GM21576 (cell line): ENCODE measurements at regions not wholly inside any gene's neighbourhood (a gene's known extent, or its start where the extent isn't known, plus 50 kb on each side); places are given as distances from the start of the nearest gene placed in this dataset.

ENCODE experiments used
- ATAC-seq: cut with Tn5 transposase; IDR thresholded peaks from one replicate; pipeline ENCODE4 v1.9.1; 2021; ENCODE audit warnings: mild to moderate bottlenecking, moderate library complexity; ENCODE audit not compliant: unreplicated experiment

GRCh38 chr4:36785973-36786372, 458.6 kb upstream of the NWD2 start:
- no peak for ATAC-seq

GRCh38 chr4:36786519-36786918, 458.0 kb upstream of the NWD2 start:
- ATAC-seq: no peak

- no peak for ATAC-seq
These were observed 449.8 kb upstream of the NWD2 start for GRCh38 chr4:36794716-36795115.

GRCh38 chr4:36812149-36812548, 432.4 kb upstream of the NWD2 start:
- ATAC-seq: no peak

- ATAC-seq: no peak
These were observed 429.0 kb upstream of the NWD2 start for GRCh38 chr4:36815536-36815935.

GRCh38 chr4:36823199-36823967, 421.2 kb upstream of the NWD2 start:
- no peak for ATAC-seq

- no peak for ATAC-seq
These were observed 419.9 kb upstream of the NWD2 start for GRCh38 chr4:36824682-36825081.

- no peak for ATAC-seq
These were observed 409.3 kb upstream of the NWD2 start for GRCh38 chr4:36835246-36835645.

- ATAC-seq: peak; percentile 80
These were observed 402.8 kb upstream of the NWD2 start for GRCh38 chr4:36841583-36842326.

GRCh38 chr4:36844448-36844847, 400.1 kb upstream of the NWD2 start:
- ATAC-seq: no peak

- ATAC-seq: no peak
These were observed 391.7 kb upstream of the NWD2 start for GRCh38 chr4:36852856-36853255.

- ATAC-seq: peak; percentile 99
These were observed 390.0 kb upstream of the NWD2 start for GRCh38 chr4:36854554-36854953.

- ATAC-seq: no peak
These were observed 380.9 kb upstream of the NWD2 start for GRCh38 chr4:36863601-36864000.

- ATAC-seq: no peak
These were observed 374.4 kb upstream of the NWD2 start for GRCh38 chr4:36870121-36870520.

GRCh38 chr4:36872679-36873078, 371.9 kb upstream of the NWD2 start:
- peak; percentile 41 for ATAC-seq

GRCh38 chr4:36884151-36884550, 360.4 kb upstream of the NWD2 start:
- ATAC-seq: no peak

- ATAC-seq: no peak
These were observed 352.6 kb upstream of the NWD2 start for GRCh38 chr4:36891971-36892370.

- ATAC-seq: no peak
These were observed 344.0 kb upstream of the NWD2 start for GRCh38 chr4:36900446-36900987.

- no peak for ATAC-seq
These were observed 339.7 kb upstream of the NWD2 start for GRCh38 chr4:36904823-36905222.

GRCh38 chr4:36914106-36914505, 330.4 kb upstream of the NWD2 start:
- ATAC-seq: no peak

- no peak for ATAC-seq
These were observed 328.8 kb upstream of the NWD2 start for GRCh38 chr4:36915717-36916116.

GRCh38 chr4:36917413-36917812, 327.1 kb upstream of the NWD2 start:
- ATAC-seq: no peak
